GM23338 (cell line): ENCODE measurements at regions not wholly inside any gene's neighbourhood (a gene's known extent, or its start where the extent isn't known, plus 50 kb on each side); places are given as distances from the start of the nearest gene placed in this dataset.

Experiments
- ATAC-seq: fragments of 200-7000 bp; cut with Tn5 transposase; 3 replicates; pipeline ENCODE4 v1.9.1; 2020
- DNase-seq: peaks from one replicate; pipeline ENCODE4 v3.0.0-alpha.2; 2015; ENCODE audit warnings: low spot score
- H2AFZ ChIP-seq: fragments of 200-600 bp; sonication (generic); 2 replicates; pipeline ENCODE4 v1.8.0; 2016; ENCODE audit warnings: antibody characterized with exemption, mild to moderate bottlenecking, moderate library complexity
- H3F3A ChIP-seq: fragments of 200-600 bp; sonication (generic); replicated peaks from 2 replicates; pipeline ENCODE4 v1.8.0; 2017; ENCODE audit warnings: antibody characterized with exemption, mixed run types, low read depth
- H3K27ac ChIP-seq: fragments of 200-600 bp; sonication (generic); 2 replicates; pipeline ENCODE4 v1.6.1; 2016; ENCODE audit warnings: low read depth
- H3K27me3 ChIP-seq: fragments of 200-600 bp; sonication (generic); 2 replicates; pipeline ENCODE4 v1.8.0; 2016; ENCODE audit warnings: mild to moderate bottlenecking, mixed run types, moderate library complexity; ENCODE audit not compliant: insufficient read depth
- H3K36me3 ChIP-seq: fragments of 200-600 bp; sonication (generic); 2 replicates; pipeline ENCODE4 v1.8.0; 2016; ENCODE audit warnings: mild to moderate bottlenecking; ENCODE audit not compliant: insufficient read depth
- H3K4me1 ChIP-seq: fragments of 200-600 bp; sonication (generic); 2 replicates; pipeline ENCODE4 v1.8.0; 2016; ENCODE audit warnings: mild to moderate bottlenecking, moderate library complexity; ENCODE audit not compliant: insufficient read depth
- H3K4me2 ChIP-seq: fragments of 200-600 bp; sonication (generic); 2 replicates; pipeline ENCODE4 v1.7.1; 2017; ENCODE audit warnings: mixed run types
- H3K4me3 ChIP-seq: fragments of 200-600 bp; sonication (generic); 2 replicates; pipeline ENCODE4 v1.6.1; 2016; ENCODE audit warnings: mixed run types
- H3K79me2 ChIP-seq: fragments of 200-600 bp; sonication (generic); replicated peaks from 2 replicates; pipeline ENCODE4 v1.8.0; 2017; ENCODE audit warnings: mild to moderate bottlenecking; ENCODE audit not compliant: insufficient read depth
- H3K9me2 ChIP-seq: fragments of 200-600 bp; sonication (generic); 2 replicates; pipeline ENCODE4 v1.8.0; 2017; ENCODE audit not compliant: insufficient read depth
- H4K20me1 ChIP-seq: fragments of 200-600 bp; sonication (generic); replicated peaks from 2 replicates; pipeline ENCODE4 v1.8.0; 2017; ENCODE audit warnings: mild to moderate bottlenecking; ENCODE audit not compliant: insufficient read depth
- H3K27ac Mint-ChIP-seq: 2 replicates; pipeline ENCODE4 v1.8.0; 2020; ENCODE audit warnings: inconsistent platforms, mild to moderate bottlenecking, moderate library complexity, mixed read lengths
- H3K27me3 Mint-ChIP-seq: 3 replicates; pipeline ENCODE4 v1.8.0; 2022; ENCODE audit warnings: low read depth, mild to moderate bottlenecking, moderate library complexity, mixed read lengths, inconsistent platforms; ENCODE audit not compliant: insufficient read depth, poor library complexity
- H3K36me3 Mint-ChIP-seq: 3 replicates; pipeline ENCODE4 v1.8.0; 2021; ENCODE audit warnings: low read depth, mild to moderate bottlenecking, inconsistent platforms, moderate library complexity, mixed read lengths
- H3K4me1 Mint-ChIP-seq: 3 replicates; pipeline ENCODE4 v1.8.0; 2020; ENCODE audit warnings: mild to moderate bottlenecking, inconsistent platforms, mixed read lengths
- H3K4me3 Mint-ChIP-seq: 3 replicates; pipeline ENCODE4 v1.8.0; 2021; ENCODE audit warnings: moderate library complexity, mild to moderate bottlenecking, inconsistent platforms, mixed read lengths
- H3K9me3 Mint-ChIP-seq: 3 replicates; pipeline ENCODE4 v1.8.0; 2020; ENCODE audit warnings: moderate library complexity, mild to moderate bottlenecking, inconsistent platforms, mixed read lengths
- CREB1 ChIP-seq: fragments of 250-450 bp; sonication (Bioruptor Pico); IDR thresholded peaks from 2 replicates; pipeline ENCODE4 v1.5.0; 2020; ENCODE audit warnings: low read depth, mild to moderate bottlenecking, moderate library complexity
- ETS1 ChIP-seq: IDR thresholded peaks from 2 replicates; pipeline ENCODE4 v1.6.1; 2016; ENCODE audit warnings: antibody characterized with exemption
- EZH2 ChIP-seq: fragments of 200-600 bp; sonication (generic); IDR thresholded peaks from one replicate; pipeline ENCODE4 v1.8.0; 2017; ENCODE audit warnings: antibody characterized with exemption, mild to moderate bottlenecking, low read depth; ENCODE audit not compliant: unreplicated experiment
- EZH2phosphoT487 ChIP-seq: fragments of 200-600 bp; sonication (generic); IDR thresholded peaks from one replicate; pipeline ENCODE4 v1.8.1; 2018; ENCODE audit warnings: antibody characterized with exemption; ENCODE audit not compliant: unreplicated experiment
- JUNB ChIP-seq: IDR thresholded peaks from one replicate; pipeline ENCODE4 v1.6.1; 2016; ENCODE audit warnings: antibody characterized with exemption; ENCODE audit not compliant: unreplicated experiment
- NANOG ChIP-seq: IDR thresholded peaks from 2 replicates; pipeline ENCODE4 v1.6.1; 2016; ENCODE audit warnings: antibody characterized with exemption, borderline replicate concordance
- POLR2AphosphoS5 ChIP-seq: IDR thresholded peaks from 2 replicates; pipeline ENCODE4 v1.6.1; 2016; ENCODE audit warnings: antibody characterized with exemption, low read depth
- STAT1 ChIP-seq: IDR thresholded peaks from one replicate; pipeline ENCODE4 v1.6.1; 2016; ENCODE audit warnings: antibody characterized with exemption; ENCODE audit not compliant: unreplicated experiment
- ZNF114 ChIP-seq: fragments of 250-450 bp; sonication (Bioruptor Pico); IDR thresholded peaks from 2 replicates; pipeline ENCODE4 v1.5.0; 2020; ENCODE audit warnings: mild to moderate bottlenecking, moderate library complexity
- ZNF331 ChIP-seq: fragments of 250-450 bp; sonication (Bioruptor Pico); IDR thresholded peaks from 2 replicates; pipeline ENCODE4 v1.5.0; 2020; ENCODE audit warnings: low read depth, mild to moderate bottlenecking, moderate library complexity
- ZNF462 ChIP-seq: fragments of 250-450 bp; sonication (Bioruptor Pico); IDR thresholded peaks from 2 replicates; pipeline ENCODE4 v1.5.0; 2020; ENCODE audit warnings: mild to moderate bottlenecking, moderate library complexity

GRCh38 chr5:123949043-123949804 is 437.2 kb downstream of the CSNK1G3 start:
- H3K27me3 Mint-ChIP-seq: no peaks in the 10 kb centered on the region
- H3K4me1 Mint-ChIP-seq: no peaks in the 10 kb centered on the region

GRCh38 chr5:123947797-123948196 is 435.8 kb downstream of the CSNK1G3 start:
- Mint-ChIP-seq H3K4me3 (no peak overlapping the region), H3K27ac (no peak overlapping the region), H3K9me3 (peaks cover 45% of the 10 kb centered on the region), H3K4me1 (no peaks in the 10 kb centered on the region), H3K36me3 (peaks cover 61% of the 10 kb centered on the region), H3K27me3 (no peaks in the 10 kb centered on the region)
- Histone ChIP-seq H4K20me1 (no peaks in the 10 kb centered on the region), H2AFZ (no peak overlapping the region), H3K4me2 (no peak overlapping the region), H3K79me2 (no peaks in the 10 kb centered on the region), H3K27ac (no peak overlapping the region), H3K27me3 (no peaks in the 10 kb centered on the region), H3K4me1 (no peaks in the 10 kb centered on the region), H3F3A (no peaks in the 10 kb centered on the region), H3K9me2 (peaks cover 11% of the 10 kb centered on the region), H3K36me3 (no peaks in the 10 kb centered on the region), H3K4me3 (no peak overlapping the region)
- ATAC-seq (no peak), DNase-seq (no peak)
- TF ChIP-seq JUNB (no peak), EZH2 (no peak), STAT1 (no peak), CREB1 (no peak), EZH2phosphoT487 (no peak), ETS1 (no peak), ZNF462 (CRISPR knock-in tag) (no peak), NANOG (no peak), ZNF114 (no peak), ZNF331 (CRISPR knock-in tag) (no peak), POLR2AphosphoS5 (no peak)

More at GRCh38 chr5:123949043-123949804, 437.2 kb downstream of the CSNK1G3 start:
- Mint-ChIP-seq H3K27ac (no peak overlapping the region), H3K36me3 (peaks cover 52% of the 10 kb centered on the region), H3K9me3 (peaks cover 39% of the 10 kb centered on the region), H3K4me3 (no peak overlapping the region)
- ATAC-seq (no peak), DNase-seq (no peak)
- Histone ChIP-seq H3K9me2 (peaks cover 11% of the 10 kb centered on the region), H3K27me3 (no peaks in the 10 kb centered on the region), H3K4me2 (no peak overlapping the region), H2AFZ (no peak overlapping the region), H3K4me1 (no peaks in the 10 kb centered on the region), H3K4me3 (no peak overlapping the region), H3K79me2 (no peaks in the 10 kb centered on the region), H3F3A (no peaks in the 10 kb centered on the region), H4K20me1 (no peaks in the 10 kb centered on the region), H3K36me3 (no peaks in the 10 kb centered on the region), H3K27ac (no peak overlapping the region)
- no peak for TF ChIP-seq STAT1
